T-helper 1 cell treated with Interleukin-12 subunit alpha and Interleukin-12 subunit beta and Interleukin-4 antibody, amounts not matched to agents 30 μg/mL and 1 μg/mL, for 36 hours (primary cell): ENCODE measurements at regions not wholly inside any gene's neighbourhood (a gene's known extent, or its start where the extent isn't known, plus 50 kb on each side); places are given as distances from the start of the nearest gene placed in this dataset.
"Not testable (repeated sequence)": the region's sequence is repeated elsewhere in the genome, so short reads cannot be mapped to it uniquely, and the experiment has no call there.

ENCODE experiments used
- H3K27ac Mint-ChIP-seq: one replicate; pipeline ENCODE4 v1.8.0; 2021; ENCODE audit warnings: mild to moderate bottlenecking, mixed read lengths
- H3K27me3 Mint-ChIP-seq: one replicate; pipeline ENCODE4 v1.8.0; 2021; ENCODE audit warnings: low read depth, mixed read lengths
- H3K36me3 Mint-ChIP-seq: one replicate; pipeline ENCODE4 v1.8.0; 2021; ENCODE audit warnings: low read depth, mixed read lengths
- H3K4me1 Mint-ChIP-seq: one replicate; pipeline ENCODE4 v1.8.0; 2021; ENCODE audit warnings: low read depth, mixed read lengths
- H3K4me3 Mint-ChIP-seq: one replicate; pipeline ENCODE4 v1.8.0; 2021; ENCODE audit warnings: mild to moderate bottlenecking, moderate library complexity, mixed read lengths
- H3K9me3 Mint-ChIP-seq: one replicate; pipeline ENCODE4 v1.8.0; 2021; ENCODE audit warnings: mixed read lengths

DNA sequence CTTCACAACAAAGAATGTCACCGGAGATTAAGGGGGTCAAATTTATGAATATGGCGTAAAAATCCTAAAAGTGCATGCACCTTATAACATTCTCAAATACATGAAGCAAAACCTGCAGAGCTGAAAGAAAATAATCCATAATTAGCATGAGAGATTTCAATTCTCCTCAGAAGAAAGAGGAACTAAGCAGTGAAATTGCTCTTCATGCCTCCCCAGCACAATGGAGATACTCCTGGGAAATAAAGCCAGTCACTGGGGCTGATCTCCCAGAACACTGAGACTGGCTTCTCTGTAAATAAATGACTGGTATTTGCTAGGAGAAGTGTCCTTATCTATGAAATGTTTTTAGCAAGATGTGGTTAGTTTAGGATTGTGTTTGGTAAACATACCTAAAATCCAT is 68.1 kb downstream of the GOLGA6L6 start:
- H3K27ac Mint-ChIP-seq, H3K27me3 Mint-ChIP-seq, H3K4me3 Mint-ChIP-seq, H3K9me3 Mint-ChIP-seq, H3K36me3 Mint-ChIP-seq, H3K4me1 Mint-ChIP-seq: not testable (repeated sequence)

DNA sequence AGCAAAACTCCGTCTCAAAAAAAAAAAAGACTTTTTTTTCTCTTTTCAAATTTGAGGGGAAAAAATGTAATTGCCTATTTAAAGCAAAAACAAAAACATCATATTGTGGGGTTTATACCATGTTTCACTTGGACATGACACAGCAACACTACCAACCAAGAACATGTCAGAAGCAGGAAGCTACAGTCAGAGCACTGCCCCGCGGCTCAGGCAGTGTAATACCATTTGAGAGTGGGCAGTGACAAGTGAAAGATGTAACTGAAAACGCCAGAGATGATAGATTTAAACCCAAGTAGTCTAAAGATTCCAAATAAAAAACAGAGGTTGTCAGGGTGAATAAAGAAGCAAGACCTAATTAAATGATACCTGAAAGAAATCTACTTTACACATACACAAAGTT is 68.6 kb downstream of the GOLGA6L6 start:
- not testable (repeated sequence) for H3K4me3 Mint-ChIP-seq, H3K27me3 Mint-ChIP-seq, H3K4me1 Mint-ChIP-seq, H3K9me3 Mint-ChIP-seq, H3K36me3 Mint-ChIP-seq, H3K27ac Mint-ChIP-seq

- not testable (repeated sequence) for H3K4me1 Mint-ChIP-seq, H3K4me3 Mint-ChIP-seq, H3K27me3 Mint-ChIP-seq, H3K27ac Mint-ChIP-seq, H3K9me3 Mint-ChIP-seq, H3K36me3 Mint-ChIP-seq
Measured at GRCh38 chr15:20470810-20471209, 70.8 kb downstream of the GOLGA6L6 start.

DNA sequence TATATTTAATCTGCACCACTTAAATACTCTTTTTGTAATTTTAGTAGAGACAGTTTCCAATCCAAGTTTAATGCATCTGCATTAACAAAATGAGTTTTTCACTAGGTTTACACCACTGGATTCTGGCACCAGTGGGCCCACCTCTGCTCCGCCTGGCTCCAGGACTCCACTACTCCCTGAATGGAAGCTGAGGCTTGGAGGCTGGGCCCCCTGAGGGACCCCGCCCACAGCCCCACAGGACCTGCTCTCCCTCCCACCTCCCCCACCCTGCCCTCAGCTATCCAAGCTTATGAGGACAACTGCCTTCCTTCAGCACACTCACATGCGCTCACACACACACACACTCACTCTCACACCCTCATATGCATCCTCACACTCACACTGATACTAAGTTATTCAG is 100.5 kb downstream of the GOLGA6L6 start:
- H3K36me3 Mint-ChIP-seq, H3K4me3 Mint-ChIP-seq, H3K4me1 Mint-ChIP-seq, H3K9me3 Mint-ChIP-seq, H3K27me3 Mint-ChIP-seq, H3K27ac Mint-ChIP-seq: not testable (repeated sequence)

DNA sequence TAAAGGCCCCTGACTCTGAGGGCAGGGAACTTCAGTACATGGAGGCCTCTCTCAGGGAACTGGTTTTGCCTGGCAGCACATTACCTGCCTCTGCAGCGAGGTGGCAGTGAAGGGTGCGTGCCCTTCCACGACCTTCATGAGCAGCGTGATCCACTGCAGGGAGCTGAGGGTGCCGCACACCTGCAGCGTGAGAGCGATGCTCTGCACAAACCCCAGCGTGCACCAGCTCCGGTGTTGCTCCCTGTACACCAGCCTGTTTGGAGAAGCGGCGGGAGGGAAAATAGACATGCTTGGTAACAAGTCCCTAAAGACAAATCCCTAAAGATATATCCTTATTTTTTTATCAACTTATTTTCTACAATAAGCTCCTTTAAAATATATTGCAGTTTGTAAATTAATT is 101.2 kb downstream of the GOLGA6L6 start:
- not testable (repeated sequence) for H3K9me3 Mint-ChIP-seq, H3K27ac Mint-ChIP-seq, H3K27me3 Mint-ChIP-seq, H3K4me3 Mint-ChIP-seq, H3K4me1 Mint-ChIP-seq, H3K36me3 Mint-ChIP-seq

DNA sequence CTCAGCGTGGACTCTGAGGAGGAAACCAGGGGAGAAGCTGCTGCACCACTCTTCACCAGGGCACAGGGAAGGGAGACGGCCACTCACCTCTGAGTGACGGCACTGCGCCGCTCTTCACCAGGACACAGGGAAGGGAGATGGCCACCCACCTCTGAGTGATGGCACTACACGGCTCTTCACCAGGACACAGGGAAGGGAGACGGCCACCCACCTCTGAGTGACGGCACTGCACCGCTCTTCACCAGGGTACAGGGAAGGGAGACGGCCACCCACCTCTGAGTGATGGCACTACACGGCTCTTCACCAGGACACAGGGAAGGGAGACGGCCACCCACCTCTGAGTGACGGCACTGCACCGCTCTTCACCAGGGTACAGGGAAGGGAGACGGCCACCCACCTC is 102.5 kb downstream of the GOLGA6L6 start:
- not testable (repeated sequence) for H3K4me1 Mint-ChIP-seq, H3K9me3 Mint-ChIP-seq, H3K27me3 Mint-ChIP-seq, H3K4me3 Mint-ChIP-seq, H3K27ac Mint-ChIP-seq, H3K36me3 Mint-ChIP-seq

DNA sequence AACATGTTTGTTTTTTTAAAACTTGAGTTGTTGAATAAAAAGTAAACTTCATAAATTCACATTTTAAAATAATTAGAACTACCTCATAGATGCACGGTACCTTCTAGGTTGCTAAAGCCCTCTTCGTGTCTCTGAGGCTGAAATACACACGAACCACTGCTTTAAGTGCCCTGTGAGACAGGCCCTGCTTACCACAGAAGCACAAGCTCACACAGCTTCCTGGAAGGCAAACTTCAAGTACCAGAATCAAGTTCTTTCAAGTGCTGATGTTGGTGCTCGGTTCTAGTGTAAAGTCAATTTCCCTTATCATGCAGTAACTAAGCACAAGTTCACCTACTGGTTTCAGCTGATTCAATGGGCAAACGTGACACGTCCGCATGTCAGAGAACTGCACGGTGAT is 103.3 kb downstream of the GOLGA6L6 start:
- not testable (repeated sequence) for H3K4me1 Mint-ChIP-seq, H3K36me3 Mint-ChIP-seq, H3K4me3 Mint-ChIP-seq, H3K27me3 Mint-ChIP-seq, H3K9me3 Mint-ChIP-seq, H3K27ac Mint-ChIP-seq

- not testable (repeated sequence) for H3K36me3 Mint-ChIP-seq, H3K27ac Mint-ChIP-seq, H3K9me3 Mint-ChIP-seq, H3K4me1 Mint-ChIP-seq, H3K27me3 Mint-ChIP-seq, H3K4me3 Mint-ChIP-seq
Measured at GRCh38 chr15:20433468-20433867, 108.1 kb downstream of the GOLGA6L6 start.

- not testable (repeated sequence) for H3K27me3 Mint-ChIP-seq, H3K4me3 Mint-ChIP-seq, H3K4me1 Mint-ChIP-seq, H3K9me3 Mint-ChIP-seq, H3K27ac Mint-ChIP-seq, H3K36me3 Mint-ChIP-seq
Measured at GRCh38 chr15:20430495-20430894, 111.1 kb downstream of the GOLGA6L6 start.

- H3K27ac Mint-ChIP-seq, H3K9me3 Mint-ChIP-seq, H3K4me1 Mint-ChIP-seq, H3K27me3 Mint-ChIP-seq, H3K36me3 Mint-ChIP-seq, H3K4me3 Mint-ChIP-seq: not testable (repeated sequence)
Measured at GRCh38 chr15:20420710-20421109, 120.9 kb downstream of the GOLGA6L6 start.

- not testable (repeated sequence) for H3K36me3 Mint-ChIP-seq, H3K4me3 Mint-ChIP-seq, H3K27me3 Mint-ChIP-seq, H3K4me1 Mint-ChIP-seq, H3K27ac Mint-ChIP-seq
- peaks cover 25% of the 10 kb centered on the region for H3K9me3 Mint-ChIP-seq
Measured at GRCh38 chr15:20416618-20417017, 125.0 kb downstream of the GOLGA6L6 start.

- H3K27me3 Mint-ChIP-seq, H3K4me1 Mint-ChIP-seq, H3K27ac Mint-ChIP-seq, H3K4me3 Mint-ChIP-seq, H3K36me3 Mint-ChIP-seq: not testable (repeated sequence)
- H3K9me3 Mint-ChIP-seq = peaks cover 11% of the 10 kb centered on the region
Measured at GRCh38 chr15:20409667-20410198, 131.9 kb downstream of the GOLGA6L6 start.

DNA sequence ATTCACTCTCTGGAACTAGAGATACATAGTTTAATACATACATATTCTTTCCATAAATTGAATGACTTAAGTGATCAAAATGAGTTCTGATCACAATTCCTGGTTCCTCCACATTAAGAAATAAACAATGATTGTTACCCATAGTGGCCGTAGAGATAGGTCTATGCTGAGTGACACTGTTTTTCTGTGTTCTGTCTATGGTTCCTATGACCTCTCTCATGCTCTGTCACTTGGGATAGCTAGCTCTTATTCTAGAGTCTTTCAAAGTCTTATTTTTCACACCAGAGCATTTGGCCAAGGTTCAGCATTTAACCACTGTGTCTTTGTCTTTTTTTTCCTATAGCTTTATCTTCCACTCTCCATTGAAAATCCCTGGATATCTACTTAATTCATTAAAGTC is 132.4 kb downstream of the GOLGA6L6 start:
- Mint-ChIP-seq H3K27me3 (no peaks in the 10 kb centered on the region), H3K4me1 (no peaks in the 10 kb centered on the region), H3K36me3 (no peaks in the 10 kb centered on the region), H3K9me3 (peaks cover 6% of the 10 kb centered on the region), H3K4me3 (no peak overlapping the region), H3K27ac (no peak overlapping the region)

DNA sequence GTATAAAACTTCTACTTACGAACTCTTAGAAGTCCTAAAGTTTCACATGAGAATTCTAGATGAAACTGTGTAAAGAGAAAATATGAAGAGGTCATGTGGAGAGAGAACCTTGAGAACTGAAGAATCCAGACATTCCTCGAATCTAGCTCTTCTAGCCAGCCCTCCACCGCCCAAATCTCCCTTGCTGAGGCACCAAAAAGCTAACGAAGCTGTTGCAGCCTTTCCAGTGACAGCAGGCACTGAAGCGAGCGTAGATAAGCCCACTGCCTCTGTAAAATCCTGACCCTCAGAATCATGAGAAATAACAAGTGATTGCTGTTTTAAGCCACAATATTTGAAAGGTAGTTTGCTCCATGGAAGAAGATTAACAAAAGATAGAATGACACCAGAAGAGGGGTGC is 134.0 kb downstream of the GOLGA6L6 start:
- Mint-ChIP-seq H3K36me3 (no peaks in the 10 kb centered on the region), H3K27ac (no peak overlapping the region), H3K4me3 (no peak overlapping the region), H3K4me1 (no peaks in the 10 kb centered on the region), H3K27me3 (no peaks in the 10 kb centered on the region), H3K9me3 (peaks cover 2% of the 10 kb centered on the region)

GRCh38 chr15:20404571-20404970 is 137.0 kb downstream of the GOLGA6L6 start:
- H3K36me3 Mint-ChIP-seq, H3K27ac Mint-ChIP-seq, H3K9me3 Mint-ChIP-seq, H3K27me3 Mint-ChIP-seq, H3K4me3 Mint-ChIP-seq, H3K4me1 Mint-ChIP-seq: not testable (repeated sequence)

- not testable (repeated sequence) for H3K4me1 Mint-ChIP-seq, H3K9me3 Mint-ChIP-seq, H3K36me3 Mint-ChIP-seq, H3K27ac Mint-ChIP-seq, H3K27me3 Mint-ChIP-seq, H3K4me3 Mint-ChIP-seq
Measured at GRCh38 chr15:20402586-20402985, 139.0 kb downstream of the GOLGA6L6 start.
